Tibial artery (tissue), 4 donors: ENCODE measurements at regions not wholly inside any gene's neighbourhood (a gene's known extent, or its start where the extent isn't known, plus 50 kb on each side); places are given as distances from the start of the nearest gene placed in this dataset.

Experiments
- DNase-seq, 2 donors: peaks; one replicate each; pipeline ENCODE4 v3.0.0-alpha.2; 2019
- H3K27ac ChIP-seq, 2 donors: fragments of 200-600 bp; sonication (generic) in 1 of 2; 1 replicate in 1 of 2; 2 replicates in 1 of 2; pipeline ENCODE4 v1.5.1; 2018 to 2019; ENCODE audit warnings: mild to moderate bottlenecking in 1 of 2
- H3K27me3 ChIP-seq, 2 donors: fragments of 200-600 bp; sonication (generic) in 1 of 2; one replicate each; pipeline versions ENCODE4 v1.5.1 to v1.6.0; 2016 to 2019
- H3K36me3 ChIP-seq, 3 donors: fragments of 200-600 bp; sonication (generic) in 2 of 3; one replicate each; pipeline ENCODE4 v1.5.1; 2016 to 2019; ENCODE audit warnings: mild to moderate bottlenecking in 2 of 3
- H3K4me1 ChIP-seq, 4 donors: fragments of 200-600 bp; sonication (generic) in 2 of 4; 1 replicate in 3 of 4; 2 replicates in 1 of 4; pipeline ENCODE4 v1.5.1; 2016 to 2019
- H3K4me3 ChIP-seq, 2 donors: fragments of 200-600 bp; sonication (generic) in 1 of 2; 1 replicate in 1 of 2; 2 replicates in 1 of 2; pipeline ENCODE4 v1.5.1; 2018 to 2019; ENCODE audit warnings: mild to moderate bottlenecking in 2 of 2
- H3K9me3 ChIP-seq, 3 donors: fragments of 200-600 bp; sonication (generic) in 1 of 3; one replicate each; pipeline ENCODE4 v1.5.1; 2016 to 2019
- CTCF ChIP-seq, 2 experiments: fragments of 200-600 bp in 1 of 2; fragments of 450-650 bp in 1 of 2; IDR thresholded peaks; one replicate each; pipeline ENCODE4 v1.5.1; 2017 to 2019; ENCODE audit warnings: antibody characterized with exemption in 2 of 2, mild to moderate bottlenecking in 1 of 2, moderate library complexity in 1 of 2
- intact Hi-C: fragments of 100-400 bp; cut with DNase I; formaldehyde crosslinking; loops from one replicate; pipeline ENCODE4 v1.15.0; 2023; ENCODE audit warnings: low total_unique reads

DNA sequence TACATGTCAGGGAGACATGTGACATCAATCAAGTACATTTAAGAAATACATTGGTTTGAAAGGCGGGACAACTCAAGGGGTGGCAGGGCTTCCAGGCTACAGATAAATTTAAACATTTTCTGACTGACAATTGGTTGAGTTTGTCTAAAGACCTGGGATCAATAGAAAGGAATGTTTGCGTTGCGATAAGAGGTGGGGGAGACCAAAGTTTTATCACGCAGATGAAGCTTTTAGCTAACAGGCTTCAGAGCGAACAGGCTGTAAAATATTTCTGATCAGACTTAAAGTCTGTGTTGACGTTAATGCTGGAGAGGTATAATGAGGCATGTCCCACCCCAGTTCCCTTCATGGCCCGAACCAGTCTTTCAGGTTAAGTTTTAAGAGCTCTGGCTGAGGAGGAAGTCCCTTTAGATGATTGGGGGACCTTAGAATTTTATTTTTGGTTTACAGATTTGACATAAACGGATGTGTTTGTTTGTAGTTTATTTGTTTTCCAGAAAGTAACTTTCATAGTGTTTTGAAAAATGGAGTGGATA lies 346.7 kb upstream of the RASGEF1B start:
- peaks cover 0 to 23% (median 11%) of the 10 kb centered on the region in 4 donors for H3K4me1 ChIP-seq
- no peaks in the 10 kb centered on the region for H3K27me3 ChIP-seq
- H3K27ac ChIP-seq: no peak overlapping the region
- no peaks in the 10 kb centered on the region for H3K36me3 ChIP-seq
- H3K9me3 ChIP-seq: no peaks in the 10 kb centered on the region
- no peak for DNase-seq
- intact Hi-C loops: no loop called here
- H3K4me3 ChIP-seq: no peak overlapping the region
- TF ChIP-seq CTCF (IDR thresholded peaks at IDR 0.05): no peak

GRCh38 chr4:81816031-81816761 lies 344.5 kb upstream of the RASGEF1B start:
- H3K36me3 ChIP-seq: no peaks in the 10 kb centered on the region
- H3K27ac ChIP-seq: peak overlapping the region in 1 of 2 donors; percentile 33
- peaks cover 0 to 23% (median 11%) of the 10 kb centered on the region in 4 donors for H3K4me1 ChIP-seq
- no peaks in the 10 kb centered on the region for H3K9me3 ChIP-seq
- TF ChIP-seq CTCF (IDR thresholded peaks at IDR 0.05): no peak
- intact Hi-C loops: no loop called here
- no peak overlapping the region for H3K4me3 ChIP-seq
- no peaks in the 10 kb centered on the region for H3K27me3 ChIP-seq
- no peak for DNase-seq

GRCh38 chr4:81814987-81815541 lies 343.4 kb upstream of the RASGEF1B start:
- intact Hi-C loops: no loop called here
- no peak for TF ChIP-seq CTCF (IDR thresholded peaks at IDR 0.05)
- H3K36me3 ChIP-seq: no peaks in the 10 kb centered on the region
- no peaks in the 10 kb centered on the region for H3K27me3 ChIP-seq
- H3K9me3 ChIP-seq: no peaks in the 10 kb centered on the region
- H3K4me3 ChIP-seq: no peak overlapping the region
- peak overlapping the region; percentile 33 to 45 for H3K27ac ChIP-seq
- peak in 1 of 2 donors; percentile 23 for DNase-seq
- H3K4me1 ChIP-seq: peaks cover 0 to 23% (median 11%) of the 10 kb centered on the region in 4 donors

- Histone ChIP-seq H3K27ac (no peak overlapping the region), H3K36me3 (no peaks in the 10 kb centered on the region), H3K4me1 (peaks cover 0 to 23% (median 11%) of the 10 kb centered on the region in 4 donors), H3K27me3 (no peaks in the 10 kb centered on the region), H3K9me3 (no peaks in the 10 kb centered on the region), H3K4me3 (no peak overlapping the region)
- DNase-seq: no peak
- intact Hi-C loops: no loop called here
- no peak for TF ChIP-seq CTCF (IDR thresholded peaks at IDR 0.05)
Observed at GRCh38 chr4:81811562-81812293, 340.0 kb upstream of the RASGEF1B start.

DNA sequence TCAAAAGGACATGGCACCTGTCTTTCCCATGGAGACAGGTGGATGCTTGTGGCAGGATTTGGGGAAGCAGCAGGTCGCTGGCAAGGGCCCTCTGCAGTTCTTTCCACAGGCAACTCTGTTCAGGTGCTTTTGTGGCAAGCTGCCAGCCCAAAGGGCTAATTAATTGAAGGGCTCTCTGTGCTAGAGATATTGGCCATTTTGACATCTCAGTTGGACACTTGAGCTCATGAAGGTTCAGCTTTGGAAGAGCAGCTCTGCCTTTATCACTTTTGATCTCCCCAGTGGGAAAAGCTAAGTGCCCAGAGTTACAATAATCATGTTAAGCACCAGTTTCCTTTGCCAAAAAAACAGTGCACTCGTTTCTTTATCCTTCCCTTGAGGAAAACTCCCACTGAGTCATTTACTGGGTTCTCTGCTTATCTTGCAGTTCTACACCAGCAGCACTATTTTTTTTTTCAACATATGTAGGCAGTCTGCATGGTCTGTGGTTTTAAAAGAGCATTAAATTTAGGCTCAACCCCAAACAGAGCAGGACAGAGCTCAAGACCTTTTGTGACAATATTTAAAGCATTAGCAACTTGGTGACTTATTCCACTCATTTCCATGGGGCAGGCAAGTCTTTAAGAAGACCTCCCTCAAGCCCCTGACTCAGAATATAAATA lies 336.4 kb upstream of the RASGEF1B start:
- no peaks in the 10 kb centered on the region for H3K36me3 ChIP-seq
- no peaks in the 10 kb centered on the region for H3K9me3 ChIP-seq
- no peak for TF ChIP-seq CTCF (IDR thresholded peaks at IDR 0.05)
- no peak overlapping the region for H3K27ac ChIP-seq
- no peaks in the 10 kb centered on the region for H3K4me1 ChIP-seq
- no peak for DNase-seq
- no peaks in the 10 kb centered on the region for H3K27me3 ChIP-seq
- no peak overlapping the region for H3K4me3 ChIP-seq
- intact Hi-C loops: no loop called here
